Activated T-helper 1 cell treated with anti-CD3 and anti-CD28 coated beads, Interleukin-12 subunit alpha, Interleukin-12 subunit beta, Interleukin-2, Interleukin-4 antibody, amounts not matched to agents 30 ng/mL and 10 ng/mL and 1 ng/mL, durations not matched to agents 14 hours and 24 hours and 36 hours (primary cell): ENCODE measurements at regions not wholly inside any gene's neighbourhood (a gene's known extent, or its start where the extent isn't known, plus 50 kb on each side); places are given as distances from the start of the nearest gene placed in this dataset.
"Not testable (repeated sequence)": the region's sequence is repeated elsewhere in the genome, so short reads cannot be mapped to it uniquely, and the experiment has no call there.

Source experiments
- DNase-seq: peaks from one replicate; pipeline ENCODE4 v3.0.0; 2021; ENCODE audit warnings: low spot score
- H3K27ac Mint-ChIP-seq: one replicate; pipeline ENCODE4 v1.8.0; 2021; ENCODE audit warnings: mild to moderate bottlenecking, mixed read lengths
- H3K27me3 Mint-ChIP-seq: one replicate; pipeline ENCODE4 v1.8.0; 2022; ENCODE audit warnings: mild to moderate bottlenecking, moderate library complexity, mixed read lengths; ENCODE audit not compliant: insufficient read depth
- H3K36me3 Mint-ChIP-seq: one replicate; pipeline ENCODE4 v1.8.0; 2021; ENCODE audit warnings: low read depth, mixed read lengths
- H3K4me1 Mint-ChIP-seq: one replicate; pipeline ENCODE4 v1.8.0; 2021; ENCODE audit warnings: low read depth, mixed read lengths
- H3K4me3 Mint-ChIP-seq: one replicate; pipeline ENCODE4 v1.8.0; 2021; ENCODE audit warnings: mild to moderate bottlenecking, moderate library complexity, mixed read lengths
- H3K9me3 Mint-ChIP-seq: one replicate; pipeline ENCODE4 v1.8.0; 2021; ENCODE audit warnings: mixed read lengths
- intact Hi-C: fragments of 100-400 bp; cut with micrococcal nuclease; formaldehyde crosslinking; loops from one replicate; pipeline ENCODE4 v1.15.1; 2024

DNA sequence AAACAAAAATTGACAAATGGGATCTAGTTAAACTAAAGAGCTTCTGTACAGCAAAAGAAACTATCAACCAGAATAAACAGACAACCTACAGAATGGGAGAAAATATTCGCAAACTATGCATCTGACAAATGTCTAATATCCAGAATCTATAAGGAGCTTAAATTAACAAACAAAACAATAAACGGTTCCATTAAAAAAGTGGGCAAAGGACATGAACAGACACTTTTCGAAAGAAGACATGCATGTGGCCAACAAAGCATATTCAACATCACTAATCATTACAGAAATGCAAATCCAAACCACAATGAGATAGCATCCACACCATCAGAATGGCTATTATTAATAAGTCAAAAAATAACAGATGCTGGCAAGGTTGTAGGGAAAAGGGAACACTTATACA lies 50.5 kb upstream of the MED13L start:
- H3K9me3 Mint-ChIP-seq, result peaks cover 12% of the 10 kb centered on the region
- H3K27ac Mint-ChIP-seq, H3K27me3 Mint-ChIP-seq, H3K4me3 Mint-ChIP-seq, DNase-seq, H3K36me3 Mint-ChIP-seq, intact Hi-C loops: not testable (repeated sequence)
- H3K4me1 Mint-ChIP-seq, result peaks cover 24% of the 10 kb centered on the region

DNA sequence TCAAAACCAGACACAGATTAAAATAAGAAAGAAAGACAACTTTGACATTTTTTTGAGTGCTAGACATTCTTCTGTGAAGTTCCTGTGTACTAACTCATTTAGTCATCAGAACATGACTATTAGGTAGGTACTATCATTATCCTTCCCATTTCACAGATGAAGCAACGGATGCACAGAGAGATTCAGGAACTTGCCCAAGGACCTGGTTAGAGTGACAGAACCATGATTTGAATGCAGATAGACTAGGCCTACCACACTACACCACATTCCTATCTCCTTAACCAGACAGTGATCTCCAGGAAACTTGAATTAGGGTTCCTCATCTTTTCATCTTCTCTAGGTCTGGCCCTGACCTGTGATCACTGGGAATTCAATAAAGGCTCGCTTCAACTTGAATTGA lies 54.4 kb upstream of the MED13L start:
- H3K27ac Mint-ChIP-seq, result no peak overlapping the region
- peaks cover 2% of the 10 kb centered on the region for H3K36me3 Mint-ChIP-seq
- peaks cover 8% of the 10 kb centered on the region for H3K27me3 Mint-ChIP-seq
- intact Hi-C loops, result no loop called here
- DNase-seq, result no peak
- no peak overlapping the region for H3K4me3 Mint-ChIP-seq
- no peaks in the 10 kb centered on the region for H3K4me1 Mint-ChIP-seq
- peaks cover 8% of the 10 kb centered on the region for H3K9me3 Mint-ChIP-seq

DNA sequence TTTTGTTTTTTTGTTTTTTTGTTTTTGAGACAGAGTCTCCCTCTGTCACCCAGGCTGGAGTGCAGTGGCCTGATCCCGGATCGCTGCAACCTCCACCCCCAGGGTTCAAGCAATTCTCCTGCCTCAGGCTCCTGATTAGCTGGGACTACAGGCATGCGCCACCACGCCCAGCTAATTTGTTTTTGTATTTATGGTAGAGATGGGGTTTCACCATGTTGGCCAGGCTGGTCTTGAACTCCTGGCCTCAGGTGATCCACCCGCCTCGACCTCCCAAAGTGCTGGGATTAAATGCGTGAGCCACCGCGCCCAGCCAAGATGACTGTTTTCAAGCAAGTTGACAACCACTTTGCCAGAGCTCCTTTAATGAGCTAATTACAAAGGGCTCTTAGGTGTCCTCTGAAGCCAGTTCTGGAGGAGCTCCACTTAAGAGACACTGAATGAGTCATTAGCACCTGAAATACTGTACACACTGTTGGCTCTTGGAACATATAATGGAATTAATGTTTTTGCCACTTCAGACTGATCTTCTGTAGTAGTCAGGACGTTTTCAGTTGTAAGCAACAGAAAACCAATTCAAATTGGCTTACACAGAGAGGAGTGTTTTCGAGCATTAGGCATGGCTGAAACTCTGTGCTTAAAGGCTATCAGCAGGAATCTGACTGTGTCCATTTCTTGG lies 55.4 kb upstream of the MED13L start:
- H3K27me3 Mint-ChIP-seq, result peaks cover 6% of the 10 kb centered on the region
- intact Hi-C loops, result no loop called here
- H3K4me3 Mint-ChIP-seq, result no peak overlapping the region

GRCh38 chr12:116333402-116333801 lies 55.9 kb upstream of the MED13L start:
- Mint-ChIP-seq H3K36me3 (no peaks in the 10 kb centered on the region), H3K27ac (no peak overlapping the region), H3K4me1 (no peaks in the 10 kb centered on the region), H3K9me3 (peaks cover 3% of the 10 kb centered on the region), H3K4me3 (no peak overlapping the region), H3K27me3 (peaks cover 2% of the 10 kb centered on the region)
- intact Hi-C loops, result no loop called here
- DNase-seq, result no peak

More for the DNA sequence above, 55.4 kb upstream of the MED13L start:
- H3K27ac Mint-ChIP-seq, result no peak overlapping the region
- peaks cover under 1% of the 10 kb centered on the region for H3K36me3 Mint-ChIP-seq
- DNase-seq, result no peak
- H3K4me1 Mint-ChIP-seq, result no peaks in the 10 kb centered on the region
- H3K9me3 Mint-ChIP-seq, result peaks cover 5% of the 10 kb centered on the region

DNA sequence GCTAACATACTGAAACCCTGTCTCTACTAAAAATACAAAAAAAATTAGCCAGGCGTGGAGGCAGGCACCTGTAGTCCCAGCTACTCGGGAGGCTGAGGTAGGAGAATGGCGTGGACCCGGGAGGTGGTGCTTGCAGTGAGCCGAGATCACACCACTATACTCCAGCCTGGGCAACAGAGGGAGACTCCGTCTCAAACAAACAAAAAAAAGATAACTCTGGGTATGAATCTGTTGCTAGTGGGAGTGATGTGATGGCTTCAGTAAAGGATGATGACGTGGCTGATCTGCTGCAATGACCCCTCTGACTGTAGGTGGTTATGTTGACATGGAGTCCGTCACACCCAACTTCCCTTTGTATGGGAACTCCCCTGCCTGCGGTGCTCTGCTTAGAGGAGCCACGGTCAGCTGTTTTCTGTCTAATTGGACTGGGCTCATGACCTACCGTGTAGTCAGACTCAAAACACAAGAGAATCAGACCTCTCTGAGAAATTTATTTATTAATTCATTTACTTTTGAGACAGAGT lies 59.1 kb upstream of the MED13L start:
- DNase-seq, result no peak
- peaks cover 3% of the 10 kb centered on the region for H3K27me3 Mint-ChIP-seq
- no peaks in the 10 kb centered on the region for H3K4me1 Mint-ChIP-seq
- H3K27ac Mint-ChIP-seq, result no peak overlapping the region
- no peak overlapping the region for H3K4me3 Mint-ChIP-seq
- H3K36me3 Mint-ChIP-seq, result no peaks in the 10 kb centered on the region
- intact Hi-C loops, result no loop called here
- H3K9me3 Mint-ChIP-seq, result no peaks in the 10 kb centered on the region

DNA sequence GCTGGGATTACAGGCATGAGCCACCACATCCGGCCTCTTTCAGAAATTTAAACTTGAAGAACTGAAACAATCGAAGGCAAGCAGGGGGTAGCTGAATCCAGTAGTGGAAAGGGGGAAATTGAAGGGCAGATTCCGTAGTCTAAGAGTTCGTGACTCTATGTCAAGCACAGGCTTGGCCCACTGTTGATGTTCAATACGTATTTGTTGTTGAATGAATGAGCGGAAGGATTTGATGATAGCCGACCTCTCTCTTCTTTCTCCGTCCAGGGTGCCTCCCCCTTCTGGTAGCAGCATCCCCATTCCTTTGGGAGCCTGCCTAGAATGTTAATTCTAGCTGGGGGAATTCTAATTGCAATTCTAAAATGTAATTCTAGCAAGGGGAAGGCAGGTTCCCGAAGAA lies 59.8 kb upstream of the MED13L start:
- peaks cover 3% of the 10 kb centered on the region for H3K27me3 Mint-ChIP-seq
- no peak overlapping the region for H3K4me3 Mint-ChIP-seq
- no peaks in the 10 kb centered on the region for H3K4me1 Mint-ChIP-seq
- H3K36me3 Mint-ChIP-seq, result no peaks in the 10 kb centered on the region
- DNase-seq, result no peak
- intact Hi-C loops, result no loop called here
- H3K9me3 Mint-ChIP-seq, result peaks cover 4% of the 10 kb centered on the region
- H3K27ac Mint-ChIP-seq, result no peak overlapping the region

DNA sequence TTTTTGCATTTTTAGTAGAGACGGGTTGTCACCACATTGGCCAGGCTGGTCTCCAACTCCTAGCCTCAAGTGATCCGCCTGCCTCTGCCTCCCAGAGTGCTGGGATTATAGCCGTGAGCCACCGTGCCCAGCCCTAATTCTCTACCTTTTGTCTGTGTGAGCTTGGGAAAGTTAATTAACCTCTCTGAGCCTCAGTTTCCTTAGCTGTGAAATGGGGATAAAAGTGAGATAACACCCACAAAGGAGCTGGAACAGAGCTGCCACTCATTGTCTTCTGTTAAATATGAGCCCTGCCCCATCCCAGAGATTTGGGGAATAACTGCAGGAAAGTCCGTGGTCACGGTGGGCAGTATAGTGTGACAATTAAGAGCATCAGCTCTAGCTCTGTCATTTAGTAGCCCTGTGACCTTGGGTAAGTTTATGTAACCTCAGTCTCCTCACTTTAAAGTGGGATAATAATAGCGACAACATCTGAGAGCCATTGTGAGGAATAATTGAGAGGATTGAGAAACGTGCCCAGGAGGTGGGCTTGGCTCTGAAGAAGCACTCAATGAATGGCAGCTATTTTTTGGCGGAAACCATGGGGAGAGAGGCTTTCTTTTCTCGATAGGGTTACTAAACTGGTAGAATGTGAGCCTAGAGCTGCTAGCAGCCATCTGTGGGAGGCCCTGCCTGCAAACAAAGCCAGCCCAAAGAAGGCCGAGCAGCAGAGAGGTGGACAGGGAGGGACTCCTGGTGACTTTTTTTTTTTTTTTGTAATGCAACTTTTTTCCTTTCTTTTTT lies 60.8 kb upstream of the MED13L start:
- intact Hi-C loops, result no loop called here
- H3K4me3 Mint-ChIP-seq, result no peak overlapping the region
- peaks cover 4% of the 10 kb centered on the region for H3K9me3 Mint-ChIP-seq
- DNase-seq, result no peak
- no peak overlapping the region for H3K27ac Mint-ChIP-seq
- H3K36me3 Mint-ChIP-seq, result no peaks in the 10 kb centered on the region
- peaks cover 3% of the 10 kb centered on the region for H3K27me3 Mint-ChIP-seq
- no peaks in the 10 kb centered on the region for H3K4me1 Mint-ChIP-seq

DNA sequence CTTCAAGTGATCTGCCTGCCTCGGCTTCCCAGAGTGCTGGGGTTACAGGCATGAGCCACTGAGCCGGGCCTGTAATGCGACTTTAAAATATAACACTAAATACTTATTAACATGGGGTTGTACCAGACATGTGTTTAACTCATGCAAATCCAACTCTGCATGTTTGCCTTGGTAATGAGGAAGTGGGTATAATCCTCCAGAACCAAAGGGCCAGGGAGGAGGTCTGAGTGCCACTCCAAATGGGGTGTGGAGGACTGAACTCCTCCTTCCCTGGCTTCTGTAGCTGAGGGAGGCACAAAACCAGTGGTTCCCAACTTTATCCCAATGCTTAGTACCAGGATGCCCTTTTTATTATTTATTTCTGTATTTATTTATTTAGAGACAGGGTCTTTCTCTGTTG lies 61.6 kb upstream of the MED13L start:
- H3K4me3 Mint-ChIP-seq, result no peak overlapping the region
- no peak for DNase-seq
- H3K27ac Mint-ChIP-seq, result no peak overlapping the region
- H3K36me3 Mint-ChIP-seq, result no peaks in the 10 kb centered on the region
- no peaks in the 10 kb centered on the region for H3K4me1 Mint-ChIP-seq
- H3K27me3 Mint-ChIP-seq, result peaks cover 3% of the 10 kb centered on the region
- intact Hi-C loops, result no loop called here
- peaks cover 4% of the 10 kb centered on the region for H3K9me3 Mint-ChIP-seq

DNA sequence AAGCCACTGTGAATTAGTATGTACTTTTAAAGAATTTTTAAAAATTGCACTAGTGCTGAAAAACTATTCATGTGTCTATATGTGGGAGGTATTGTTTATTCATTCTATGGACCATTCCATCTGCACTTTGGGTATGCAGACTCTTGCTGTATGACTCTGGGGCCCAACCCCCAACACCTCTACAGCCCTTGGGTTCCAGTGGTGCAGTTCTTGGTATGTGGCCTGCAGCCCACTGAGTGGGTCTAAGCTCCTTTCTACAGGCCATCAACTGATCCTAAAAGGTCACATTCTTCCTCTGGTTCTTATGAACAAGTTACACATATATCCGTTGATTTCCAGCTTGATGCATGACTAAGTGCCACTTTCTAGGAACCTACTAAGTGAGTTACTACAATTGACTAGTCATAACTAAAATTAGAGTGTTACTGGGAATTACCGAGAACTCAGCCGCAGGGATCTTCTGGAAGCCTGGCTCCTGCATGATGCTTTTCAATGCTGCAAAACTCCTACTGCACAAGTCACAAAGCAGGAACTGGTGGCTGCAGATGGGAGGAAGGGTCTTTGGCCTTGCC lies 62.4 kb upstream of the MED13L start:
- Mint-ChIP-seq H3K27me3 (peaks cover 3% of the 10 kb centered on the region), H3K4me1 (no peaks in the 10 kb centered on the region), H3K27ac (no peak overlapping the region), H3K9me3 (peaks cover 4% of the 10 kb centered on the region), H3K36me3 (no peaks in the 10 kb centered on the region), H3K4me3 (no peak overlapping the region)
- DNase-seq, result no peak
- intact Hi-C loops, result no loop called here

DNA sequence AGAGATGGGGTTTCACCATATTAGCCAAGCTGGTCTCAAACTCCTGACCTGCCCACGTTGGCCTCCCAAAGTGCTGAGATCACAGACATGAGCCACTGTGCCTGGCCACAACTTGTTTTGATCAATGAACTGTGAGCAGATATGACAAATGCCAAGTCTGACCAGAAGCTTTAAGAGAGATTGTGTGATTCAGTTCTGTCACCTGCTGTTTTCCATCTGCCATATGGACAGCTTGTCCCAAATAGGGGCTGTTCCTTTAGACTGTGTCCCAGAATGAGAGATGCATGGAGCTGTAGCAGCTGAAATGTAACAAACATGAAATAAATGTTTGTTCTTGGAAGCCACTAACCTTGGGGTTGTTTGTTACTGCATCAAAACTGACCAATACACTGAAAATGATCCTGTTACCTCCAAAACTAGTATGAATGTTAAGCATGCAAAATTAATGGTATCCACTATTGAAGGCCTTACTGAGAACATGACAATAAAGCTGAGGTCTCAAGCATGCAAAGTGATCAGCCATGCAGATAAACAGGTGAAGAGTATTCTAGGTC lies 65.9 kb upstream of the MED13L start:
- no peak overlapping the region for H3K27ac Mint-ChIP-seq
- peaks cover 4% of the 10 kb centered on the region for H3K9me3 Mint-ChIP-seq
- H3K27me3 Mint-ChIP-seq, result peaks cover 13% of the 10 kb centered on the region
- no peak overlapping the region for H3K4me3 Mint-ChIP-seq
- DNase-seq, result no peak
- no peaks in the 10 kb centered on the region for H3K4me1 Mint-ChIP-seq
- intact Hi-C loops, result no loop called here
- no peaks in the 10 kb centered on the region for H3K36me3 Mint-ChIP-seq

DNA sequence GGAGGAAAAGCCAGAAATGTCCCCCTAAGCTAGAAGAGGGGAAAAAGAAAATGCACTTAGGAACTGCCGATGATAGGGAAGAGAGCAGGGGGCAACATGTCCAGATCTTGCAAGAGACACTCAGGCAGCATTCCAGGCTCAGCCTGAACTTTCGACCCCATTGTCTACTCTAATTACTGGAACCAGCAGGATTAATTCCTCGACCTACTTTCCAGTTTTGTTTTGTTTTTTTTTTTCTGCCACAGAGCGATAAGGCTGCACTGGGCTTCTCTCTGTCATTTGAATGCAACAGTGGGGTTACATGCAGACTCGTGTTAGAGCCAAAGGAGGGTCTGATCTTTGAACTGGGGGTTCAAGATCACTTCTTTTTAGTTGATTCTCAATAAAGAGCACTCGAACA lies 68.7 kb upstream of the MED13L start:
- H3K36me3 Mint-ChIP-seq, result no peaks in the 10 kb centered on the region
- H3K4me1 Mint-ChIP-seq, result no peaks in the 10 kb centered on the region
- DNase-seq, result no peak
- H3K9me3 Mint-ChIP-seq, result peaks cover 4% of the 10 kb centered on the region
- H3K27me3 Mint-ChIP-seq, result peaks cover 11% of the 10 kb centered on the region
- intact Hi-C loops, result no loop called here
- no peak overlapping the region for H3K4me3 Mint-ChIP-seq
- no peak overlapping the region for H3K27ac Mint-ChIP-seq

DNA sequence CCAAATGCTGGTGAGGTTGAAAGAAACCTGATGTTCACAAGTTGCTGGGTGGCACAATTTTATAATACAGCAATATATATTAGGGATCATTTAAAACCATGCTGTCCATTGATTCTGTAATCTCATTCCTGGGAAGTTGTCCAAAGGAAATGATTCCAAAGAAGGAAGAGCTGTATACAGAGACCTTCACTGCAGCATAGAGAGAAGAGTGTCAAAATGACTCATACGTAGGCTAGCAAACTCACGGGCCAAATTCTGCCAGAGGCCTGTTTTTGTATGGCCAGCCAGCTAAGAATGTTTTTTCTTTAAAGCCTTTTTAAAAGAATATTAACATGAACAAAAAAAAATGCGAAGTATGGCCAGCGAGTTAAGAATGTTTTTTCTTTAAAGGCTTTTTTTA lies 69.2 kb upstream of the MED13L start:
- Mint-ChIP-seq H3K4me1 (no peaks in the 10 kb centered on the region), H3K27ac (no peak overlapping the region)
- intact Hi-C loops, result no loop called here

GRCh38 chr12:116347265-116347664 lies 69.8 kb upstream of the MED13L start:
- no peaks in the 10 kb centered on the region for H3K36me3 Mint-ChIP-seq
- peaks cover under 1% of the 10 kb centered on the region for H3K9me3 Mint-ChIP-seq
- peaks cover 10% of the 10 kb centered on the region for H3K27me3 Mint-ChIP-seq
- intact Hi-C loops, result no loop called here
- no peak overlapping the region for H3K27ac Mint-ChIP-seq
- no peak overlapping the region for H3K4me3 Mint-ChIP-seq
- H3K4me1 Mint-ChIP-seq, result no peaks in the 10 kb centered on the region
- no peak for DNase-seq

More for the DNA sequence above, 69.2 kb upstream of the MED13L start:
- DNase-seq, result no peak
- peaks cover 10% of the 10 kb centered on the region for H3K27me3 Mint-ChIP-seq
- H3K9me3 Mint-ChIP-seq, result peaks cover 4% of the 10 kb centered on the region
- H3K36me3 Mint-ChIP-seq, result no peaks in the 10 kb centered on the region
- no peak overlapping the region for H3K4me3 Mint-ChIP-seq
